IMR-90 (cell line): ENCODE measurements at regions not wholly inside any gene's neighbourhood (a gene's known extent, or its start where the extent isn't known, plus 50 kb on each side); places are given as distances from the start of the nearest gene placed in this dataset.

Experiments used
- ATAC-seq: fragments of 200-7000 bp; cut with Tn5 transposase; 2 replicates; pipeline ENCODE4 v1.9.1; 2020; ENCODE audit warnings: low read depth, mild to moderate bottlenecking, moderate library complexity
- BruUV-seq: library from RNA; stranded (reverse); fragments of 400-500 nt; replicated peaks from 2 replicates; lab custom pipeline; 2021; lab: Mats Ljungman, UMichigan
- CTCF ChIA-PET: fragments of 300-600 bp; formaldehyde crosslinking; extraction: SDS; loops from one replicate; lab custom pipeline; 2021; ENCODE audit warnings: antibody characterized with exemption; lab: Yijun Ruan, JAX
- POLR2A ChIA-PET: fragments of 300-600 bp; sonication (Branson Sonifier 250); formaldehyde crosslinking; loops from one replicate; lab custom pipeline; 2022; ENCODE audit warnings: antibody characterized with exemption; ENCODE audit not compliant: unreplicated experiment; lab: Charles Lee
- DNase-seq: peaks from one replicate; pipeline ENCODE4 v3.0.0; 2013
- H2AFZ ChIP-seq: replicated peaks from 2 replicates; pipeline ENCODE3; 2013; ENCODE audit warnings: low read length, mild to moderate bottlenecking; ENCODE audit not compliant: poor library complexity
- H2AK5ac ChIP-seq: 2 replicates; pipeline ENCODE4 v1.6.1; 2013; ENCODE audit warnings: low read depth, low read length, inconsistent platforms
- H2AK9ac ChIP-seq: replicated peaks from 2 replicates; pipeline ENCODE3; 2013; ENCODE audit warnings: mild to moderate bottlenecking, low read depth, low read length, moderate library complexity; ENCODE audit not compliant: poor library complexity
- H2BK120ac ChIP-seq: 2 replicates; pipeline ENCODE4 v1.6.1; 2013; ENCODE audit warnings: low read depth, low read length, inconsistent platforms
- H2BK15ac ChIP-seq: 3 replicates; pipeline ENCODE4 v1.6.1; 2013; ENCODE audit warnings: low read depth, low read length, inconsistent platforms
- H2BK20ac ChIP-seq: 2 replicates; pipeline ENCODE4 v1.6.1; 2013; ENCODE audit warnings: low read depth, mild to moderate bottlenecking, inconsistent platforms, low read length, moderate library complexity
- H2BK5ac ChIP-seq: 2 replicates; pipeline ENCODE4 v1.6.1; 2013; ENCODE audit warnings: mild to moderate bottlenecking, low read depth, low read length, inconsistent platforms; ENCODE audit not compliant: poor library complexity, severe bottlenecking
- H3K14ac ChIP-seq: replicated peaks from 2 replicates; pipeline ENCODE4 v1.6.1; 2013; ENCODE audit warnings: low read depth, low read length, inconsistent platforms
- H3K18ac ChIP-seq: 2 replicates; pipeline ENCODE4 v1.6.1; 2013; ENCODE audit warnings: low read depth, low read length, control low read depth
- H3K23ac ChIP-seq: 2 replicates; pipeline ENCODE4 v1.6.1; 2013; ENCODE audit warnings: low read depth, low read length, inconsistent platforms
- H3K27ac ChIP-seq: 2 replicates; pipeline ENCODE4 v1.5.1; 2013; ENCODE audit warnings: mild to moderate bottlenecking, control low read depth, low read length; ENCODE audit not compliant: insufficient read depth
- H3K27me3 ChIP-seq: 2 replicates; pipeline ENCODE4 v1.6.1; 2013; ENCODE audit warnings: low read length; ENCODE audit not compliant: control insufficient read depth, insufficient read depth
- H3K36me3 ChIP-seq: 2 replicates; pipeline ENCODE4 v1.6.1; 2013; ENCODE audit warnings: low read length, mixed read lengths; ENCODE audit not compliant: control insufficient read depth, insufficient read depth
- H3K4ac ChIP-seq: 2 replicates; pipeline ENCODE4 v1.6.1; 2013; ENCODE audit warnings: low read depth, low read length, inconsistent platforms
- H3K4me1 ChIP-seq: 2 replicates; pipeline ENCODE4 v1.6.1; 2013; ENCODE audit warnings: low read length, mixed read lengths; ENCODE audit not compliant: control insufficient read depth, insufficient read depth
- H3K4me2 ChIP-seq: 2 replicates; pipeline ENCODE4 v1.6.1; 2013; ENCODE audit warnings: low read depth, mild to moderate bottlenecking, control low read depth, low read length, moderate library complexity
- H3K4me3 ChIP-seq: 2 replicates; pipeline ENCODE4 v1.5.1; 2013; ENCODE audit warnings: low read depth, mild to moderate bottlenecking, control low read depth, low read length, moderate library complexity; ENCODE audit not compliant: insufficient read depth
- H3K56ac ChIP-seq: 2 replicates; pipeline ENCODE4 v1.6.1; 2013; ENCODE audit warnings: low read length, inconsistent platforms; ENCODE audit not compliant: insufficient read depth; ENCODE audit errors: extremely low read depth
- H3K79me1 ChIP-seq, 2 experiments: 2 replicates each; pipeline ENCODE4 v1.6.1; 2013; ENCODE audit warnings: low read length in 2 of 2, inconsistent platforms in 1 of 2, low read depth in 1 of 2
- H3K9ac ChIP-seq: 2 replicates; pipeline ENCODE4 v1.6.1; 2013; ENCODE audit warnings: low read depth, low read length, control low read depth
- H3K9me1 ChIP-seq: 2 replicates; pipeline ENCODE4 v1.6.1; 2013; ENCODE audit warnings: low read length, inconsistent platforms; ENCODE audit not compliant: insufficient read depth
- H3K9me3 ChIP-seq: 2 replicates; pipeline ENCODE4 v1.6.1; 2013; ENCODE audit warnings: low read length; ENCODE audit not compliant: control insufficient read depth, insufficient read depth
- H4K20me1 ChIP-seq: 2 replicates; pipeline ENCODE4 v1.6.1; 2013; ENCODE audit warnings: low read length, inconsistent platforms; ENCODE audit not compliant: insufficient read depth
- H4K5ac ChIP-seq: 2 replicates; pipeline ENCODE4 v1.6.1; 2013; ENCODE audit warnings: mild to moderate bottlenecking, low read depth, low read length, control low read depth
- H4K8ac ChIP-seq, 2 experiments: 2 replicates each; pipeline ENCODE4 v1.6.1; 2013; ENCODE audit warnings: low read depth in 2 of 2, low read length in 2 of 2, control low read depth in 1 of 2, inconsistent platforms in 1 of 2
- H4K91ac ChIP-seq: 2 replicates; pipeline ENCODE4 v1.6.1; 2013; ENCODE audit warnings: low read depth, low read length, inconsistent platforms; ENCODE audit not compliant: insufficient read depth
- BHLHE40 ChIP-seq: fragments of 150-350 bp; IDR thresholded peaks from 2 replicates; pipeline ENCODE4 v1.6.1; 2016; ENCODE audit warnings: mild to moderate bottlenecking, low read depth, low read length
- CEBPB ChIP-seq: IDR thresholded peaks from 2 replicates; pipeline ENCODE4 v1.6.1; 2012; ENCODE audit warnings: low read depth, low read length, improper control_type of control experiment
- CHD1 ChIP-seq: IDR thresholded peaks from 2 replicates; pipeline ENCODE4 v1.6.1; 2012; ENCODE audit warnings: low read depth, low read length, improper control_type of control experiment
- FOS ChIP-seq: fragments of 150-350 bp; IDR thresholded peaks from 2 replicates; pipeline ENCODE4 v1.6.1; 2016; ENCODE audit warnings: low read depth, low read length
- MAFK ChIP-seq: IDR thresholded peaks from 2 replicates; pipeline ENCODE4 v1.6.1; 2012; ENCODE audit warnings: low read depth, low read length, improper control_type of control experiment
- MAZ ChIP-seq: IDR thresholded peaks from 2 replicates; pipeline ENCODE4 v1.6.1; 2012; ENCODE audit warnings: low read depth, mild to moderate bottlenecking, low read length, improper control_type of control experiment, moderate library complexity, borderline replicate concordance
- MXI1 ChIP-seq: IDR thresholded peaks from 2 replicates; pipeline ENCODE4 v1.6.1; 2012; ENCODE audit warnings: low read depth, mild to moderate bottlenecking, low read length, moderate library complexity, borderline replicate concordance
- NFE2L2 ChIP-seq: fragments of 150-350 bp; IDR thresholded peaks from 2 replicates; pipeline ENCODE4 v1.6.1; 2016; ENCODE audit warnings: low read depth, mild to moderate bottlenecking, low read length
- POLR2A ChIP-seq: IDR thresholded peaks from 2 replicates; pipeline ENCODE4 v1.6.1; 2012; ENCODE audit warnings: mild to moderate bottlenecking, low read depth, low read length
- RAD21 ChIP-seq: IDR thresholded peaks from 2 replicates; pipeline ENCODE4 v1.6.1; 2012; ENCODE audit warnings: low read length, improper control_type of control experiment
- RCOR1 ChIP-seq: IDR thresholded peaks from 2 replicates; pipeline ENCODE4 v1.6.1; 2012; ENCODE audit warnings: mild to moderate bottlenecking, low read length, improper control_type of control experiment; ENCODE audit not compliant: insufficient replicate concordance
- RFX5 ChIP-seq: IDR thresholded peaks from 2 replicates; pipeline ENCODE4 v1.8.0; 2012; ENCODE audit warnings: low read depth, mild to moderate bottlenecking, low read length, moderate library complexity
- SMC3 ChIP-seq: fragments of 150-350 bp; IDR thresholded peaks from 2 replicates; pipeline ENCODE4 v1.6.1; 2016; ENCODE audit warnings: low read depth, mild to moderate bottlenecking, antibody characterized with exemption, low read length, moderate library complexity
- WGBS, 2 experiments: methylation state at CpG; one replicate each; pipeline versions ENCODE4 v1.1.5 to v1.1.7; 2013; ENCODE audit warnings: missing lambda C conversion rate in 2 of 2; ENCODE audit not compliant: insufficient read length in 1 of 2; ENCODE audit errors: extremely low coverage in 2 of 2; 5-methylcytosine and 5-hydroxymethylcytosine counted together
- dilution Hi-C: fragments of 300-500 bp; cut with HindIII; formaldehyde crosslinking; loops from one replicate; pipeline ENCODE4 v1.14.3; 2018; ENCODE audit warnings: low sequenced_read_pairs; ENCODE audit not compliant: unreplicated experiment
- in situ Hi-C: fragments of 300-500 bp; cut with MboI; formaldehyde crosslinking; loops from 3 replicates; pipeline ENCODE4 v1.14.3; 2019; ENCODE audit warnings: low sequenced_read_pairs, inconsistent platforms, mixed read lengths
- intact Hi-C: fragments of 100-400 bp; cut with micrococcal nuclease; formaldehyde crosslinking; loops from 2 replicates; pipeline ENCODE4 v1.10.0; 2022
- TF ChIP-seq, protein P1 (sequence below): fragments of 150-350 bp; IDR thresholded peaks from 2 replicates; pipeline ENCODE4 v1.6.1; 2017; ENCODE audit warnings: mild to moderate bottlenecking, antibody characterized with exemption, low read length, low read depth
- TF ChIP-seq, protein P2 (sequence below): fragments of 150-350 bp; IDR thresholded peaks from 2 replicates; pipeline ENCODE4 v1.6.1; 2016; ENCODE audit warnings: low read depth, mild to moderate bottlenecking, low read length, moderate library complexity, borderline replicate concordance
- TF ChIP-seq, protein P3 (sequence below): conservative IDR thresholded peaks from 2 replicates; pipeline ENCODE4 v1.5.1; 2012; ENCODE audit warnings: mild to moderate bottlenecking, low read depth, low read length, improper control_type of control experiment

DNA sequence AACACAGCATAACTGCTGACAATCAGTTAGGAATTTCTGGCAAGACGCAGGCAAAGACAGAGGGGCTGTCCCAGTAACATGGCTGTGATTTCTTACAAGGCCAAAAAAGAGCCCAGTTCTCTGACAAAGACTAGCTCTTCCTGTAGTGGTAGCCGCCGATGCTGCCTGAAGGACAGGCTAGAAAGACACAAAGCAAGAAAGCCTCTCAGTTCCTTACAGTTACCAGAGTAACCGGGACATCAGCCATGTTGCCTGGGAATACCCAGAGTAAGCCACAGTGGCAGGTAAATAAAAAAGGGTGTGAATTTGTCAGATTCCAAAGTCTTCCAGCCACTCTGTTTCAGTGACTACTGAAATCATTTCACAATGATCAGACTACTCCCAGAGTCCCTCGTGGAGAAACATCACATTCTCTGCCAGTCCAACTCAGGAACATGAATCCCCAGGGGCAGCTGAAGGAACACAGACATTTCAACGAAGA lies 493.6 kb upstream of the ADAMTS9 start:
- no peak overlapping the region for H3K27ac ChIP-seq
- ChIA-PET CTCF (no interaction called here), POLR2A (no interaction called here)
- H3K14ac ChIP-seq = no peak overlapping the region
- H4K20me1 ChIP-seq = no peaks in the 10 kb centered on the region
- dilution Hi-C loops = no loop called here
- BruUV-seq = no TSS peak
- no peak overlapping the region for H3K9ac ChIP-seq
- no peak overlapping the region for H2BK20ac ChIP-seq
- no peak overlapping the region for H3K4me3 ChIP-seq
- DNase-seq = no peak
- H3K18ac ChIP-seq = no peak overlapping the region
- 17% methylated on average over 1 of the region's 6 CpGs; no CpG with 5 or more reads in 1 of the 2 experiments for WGBS, 2 experiments
- no peak overlapping the region for H2AK5ac ChIP-seq
- H4K8ac ChIP-seq = no peak overlapping the region
- H3K4me2 ChIP-seq = no peak overlapping the region
- no peaks in the 10 kb centered on the region for H3K79me1 ChIP-seq
- no peak overlapping the region for H3K23ac ChIP-seq
- H2BK15ac ChIP-seq = no peak overlapping the region
- H2AFZ ChIP-seq = no peak overlapping the region
- ATAC-seq = no peak
- no peaks in the 10 kb centered on the region for H3K9me3 ChIP-seq
- no peak overlapping the region for H3K4ac ChIP-seq
- no peaks in the 10 kb centered on the region for H3K4me1 ChIP-seq
- no peak overlapping the region for H4K91ac ChIP-seq
- H4K5ac ChIP-seq = no peak overlapping the region
- H2AK9ac ChIP-seq = no peak overlapping the region
- intact Hi-C loops = no loop called here
- no peak overlapping the region for H2BK5ac ChIP-seq
- in situ Hi-C loops = no loop called here
- H3K9me1 ChIP-seq = no peaks in the 10 kb centered on the region
- no peak overlapping the region for H2BK120ac ChIP-seq
- H3K27me3 ChIP-seq = peaks cover 2% of the 10 kb centered on the region; the same call in 1 of the 2 replicates
- no peak overlapping the region for H3K56ac ChIP-seq
- no peaks in the 10 kb centered on the region for H3K36me3 ChIP-seq
- TF ChIP-seq, protein P1, sequence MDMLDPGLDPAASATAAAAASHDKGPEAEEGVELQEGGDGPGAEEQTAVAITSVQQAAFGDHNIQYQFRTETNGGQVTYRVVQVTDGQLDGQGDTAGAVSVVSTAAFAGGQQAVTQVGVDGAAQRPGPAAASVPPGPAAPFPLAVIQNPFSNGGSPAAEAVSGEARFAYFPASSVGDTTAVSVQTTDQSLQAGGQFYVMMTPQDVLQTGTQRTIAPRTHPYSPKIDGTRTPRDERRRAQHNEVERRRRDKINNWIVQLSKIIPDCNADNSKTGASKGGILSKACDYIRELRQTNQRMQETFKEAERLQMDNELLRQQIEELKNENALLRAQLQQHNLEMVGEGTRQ = no peak
- TF ChIP-seq RAD21 (no peak), CHD1 (no peak), MXI1 (no peak), POLR2A (no peak), NFE2L2 (no peak), SMC3 (no peak), CEBPB (no peak), RCOR1 (no peak), BHLHE40 (no peak), FOS (no peak), RFX5 (no peak), MAFK (no peak), MAZ (no peak)
- TF ChIP-seq, protein P2, sequence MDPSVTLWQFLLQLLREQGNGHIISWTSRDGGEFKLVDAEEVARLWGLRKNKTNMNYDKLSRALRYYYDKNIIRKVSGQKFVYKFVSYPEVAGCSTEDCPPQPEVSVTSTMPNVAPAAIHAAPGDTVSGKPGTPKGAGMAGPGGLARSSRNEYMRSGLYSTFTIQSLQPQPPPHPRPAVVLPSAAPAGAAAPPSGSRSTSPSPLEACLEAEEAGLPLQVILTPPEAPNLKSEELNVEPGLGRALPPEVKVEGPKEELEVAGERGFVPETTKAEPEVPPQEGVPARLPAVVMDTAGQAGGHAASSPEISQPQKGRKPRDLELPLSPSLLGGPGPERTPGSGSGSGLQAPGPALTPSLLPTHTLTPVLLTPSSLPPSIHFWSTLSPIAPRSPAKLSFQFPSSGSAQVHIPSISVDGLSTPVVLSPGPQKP = no peak
- TF ChIP-seq, protein P3, sequence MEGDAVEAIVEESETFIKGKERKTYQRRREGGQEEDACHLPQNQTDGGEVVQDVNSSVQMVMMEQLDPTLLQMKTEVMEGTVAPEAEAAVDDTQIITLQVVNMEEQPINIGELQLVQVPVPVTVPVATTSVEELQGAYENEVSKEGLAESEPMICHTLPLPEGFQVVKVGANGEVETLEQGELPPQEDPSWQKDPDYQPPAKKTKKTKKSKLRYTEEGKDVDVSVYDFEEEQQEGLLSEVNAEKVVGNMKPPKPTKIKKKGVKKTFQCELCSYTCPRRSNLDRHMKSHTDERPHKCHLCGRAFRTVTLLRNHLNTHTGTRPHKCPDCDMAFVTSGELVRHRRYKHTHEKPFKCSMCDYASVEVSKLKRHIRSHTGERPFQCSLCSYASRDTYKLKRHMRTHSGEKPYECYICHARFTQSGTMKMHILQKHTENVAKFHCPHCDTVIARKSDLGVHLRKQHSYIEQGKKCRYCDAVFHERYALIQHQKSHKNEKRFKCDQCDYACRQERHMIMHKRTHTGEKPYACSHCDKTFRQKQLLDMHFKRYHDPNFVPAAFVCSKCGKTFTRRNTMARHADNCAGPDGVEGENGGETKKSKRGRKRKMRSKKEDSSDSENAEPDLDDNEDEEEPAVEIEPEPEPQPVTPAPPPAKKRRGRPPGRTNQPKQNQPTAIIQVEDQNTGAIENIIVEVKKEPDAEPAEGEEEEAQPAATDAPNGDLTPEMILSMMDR = no peak
